DOHH2 (cell line): ENCODE measurements at regions not wholly inside any gene's neighbourhood (a gene's known extent, or its start where the extent isn't known, plus 50 kb on each side); places are given as distances from the start of the nearest gene placed in this dataset.

Experiments
- H3F3A ChIP-seq: fragments of 200-600 bp; sonication (generic), shearing (Covaris generic); 2 replicates; pipeline ENCODE4 v1.6.0; 2016; ENCODE audit warnings: antibody characterized with exemption, mild to moderate bottlenecking; ENCODE audit not compliant: control insufficient read depth, insufficient read depth
- H3K27ac ChIP-seq: fragments of 200-600 bp; sonication (generic); 2 replicates; pipeline ENCODE4 v1.5.1; 2014; ENCODE audit warnings: low read depth, mild to moderate bottlenecking, low read length, moderate library complexity
- H3K27me3 ChIP-seq: fragments of 200-600 bp; sonication (generic); 2 replicates; pipeline ENCODE4 v1.6.1; 2014; ENCODE audit warnings: mild to moderate bottlenecking, low read length, mixed read lengths; ENCODE audit not compliant: control insufficient read depth
- H3K36me3 ChIP-seq: fragments of 200-600 bp; sonication (generic); 2 replicates; pipeline ENCODE4 v1.6.1; 2014; ENCODE audit warnings: mild to moderate bottlenecking, low read length, moderate library complexity, mixed read lengths; ENCODE audit not compliant: control insufficient read depth
- H3K4me1 ChIP-seq: fragments of 200-600 bp; sonication (generic); 2 replicates; pipeline ENCODE4 v1.6.1; 2014; ENCODE audit warnings: mild to moderate bottlenecking, low read length, mixed read lengths; ENCODE audit not compliant: control insufficient read depth
- H3K4me2 ChIP-seq: fragments of 200-600 bp; sonication (generic); 2 replicates; pipeline ENCODE4 v1.6.0; 2014; ENCODE audit warnings: mild to moderate bottlenecking, low read length, moderate library complexity
- H3K4me3 ChIP-seq: fragments of 200-600 bp; sonication (generic); 2 replicates; pipeline ENCODE4 v1.5.1; 2014; ENCODE audit warnings: mild to moderate bottlenecking, low read length, mixed read lengths
- H3K79me2 ChIP-seq: fragments of 200-600 bp; sonication (generic); 2 replicates; pipeline ENCODE4 v1.6.1; 2014; ENCODE audit warnings: mild to moderate bottlenecking, low read length, mixed read lengths; ENCODE audit not compliant: control insufficient read depth
- H3K9me2 ChIP-seq: fragments of 200-600 bp; sonication (generic); replicated peaks from 2 replicates; pipeline ENCODE4 v1.6.1; 2014; ENCODE audit warnings: mild to moderate bottlenecking, low read length, mixed read lengths; ENCODE audit not compliant: control insufficient read depth
- H3K9me3 ChIP-seq: fragments of 200-600 bp; sonication (generic); 2 replicates; pipeline ENCODE4 v1.6.1; 2014; ENCODE audit warnings: antibody characterized with exemption, low read length, mixed read lengths; ENCODE audit not compliant: control insufficient read depth, insufficient read depth
- H4K20me1 ChIP-seq: fragments of 200-600 bp; sonication (generic); 2 replicates; pipeline ENCODE4 v1.6.0; 2014; ENCODE audit warnings: low read depth, mild to moderate bottlenecking, antibody characterized with exemption, low read length, moderate library complexity; ENCODE audit not compliant: control insufficient read depth, insufficient read depth
- CTCF ChIP-seq: fragments of 200-600 bp; sonication (generic); IDR thresholded peaks from one replicate; pipeline ENCODE4 v1.5.1; 2014; ENCODE audit warnings: antibody characterized with exemption, mild to moderate bottlenecking, low read depth, low read length; ENCODE audit not compliant: poor library complexity, severe bottlenecking
- EZH2phosphoT487 ChIP-seq: fragments of 200-600 bp; sonication (generic); IDR thresholded peaks from 2 replicates; pipeline ENCODE4 v1.6.1; 2017; ENCODE audit warnings: borderline replicate concordance, mild to moderate bottlenecking, antibody characterized with exemption, low read length, moderate library complexity, mixed read lengths

- Histone ChIP-seq H3K79me2 (no peaks in the 10 kb centered on the region), H3F3A (no peaks in the 10 kb centered on the region), H3K4me3 (no peak overlapping the region), H3K27me3 (no peaks in the 10 kb centered on the region), H4K20me1 (no peaks in the 10 kb centered on the region), H3K9me2 (no peaks in the 10 kb centered on the region), H3K4me2 (no peak overlapping the region), H3K9me3 (no peaks in the 10 kb centered on the region), H3K27ac (no peak overlapping the region), H3K36me3 (no peaks in the 10 kb centered on the region), H3K4me1 (no peaks in the 10 kb centered on the region)
- TF ChIP-seq EZH2phosphoT487 (no peak), CTCF (no peak)
These were observed 241.3 kb upstream of the ZC3H12C start for GRCh38 chr11:109851780-109852390.

- no peaks in the 10 kb centered on the region for H3K9me3 ChIP-seq
- no peaks in the 10 kb centered on the region for H3F3A ChIP-seq
- TF ChIP-seq CTCF (peak; percentile 61), EZH2phosphoT487 (no peak)
- no peaks in the 10 kb centered on the region for H3K36me3 ChIP-seq
- no peak overlapping the region for H3K27ac ChIP-seq
- H3K27me3 ChIP-seq = no peaks in the 10 kb centered on the region
- H4K20me1 ChIP-seq = no peaks in the 10 kb centered on the region
- no peaks in the 10 kb centered on the region for H3K4me1 ChIP-seq
- no peak overlapping the region for H3K4me3 ChIP-seq
- H3K79me2 ChIP-seq = no peaks in the 10 kb centered on the region
- no peaks in the 10 kb centered on the region for H3K9me2 ChIP-seq
- no peak overlapping the region for H3K4me2 ChIP-seq
These were observed 239.9 kb upstream of the ZC3H12C start for GRCh38 chr11:109853156-109853776.

GRCh38 chr11:109854731-109855130 is 238.5 kb upstream of the ZC3H12C start:
- H3K36me3 ChIP-seq = no peaks in the 10 kb centered on the region
- no peak overlapping the region for H3K27ac ChIP-seq
- H4K20me1 ChIP-seq = no peaks in the 10 kb centered on the region
- H3K4me1 ChIP-seq = no peaks in the 10 kb centered on the region
- H3K4me2 ChIP-seq = no peak overlapping the region
- H3K9me2 ChIP-seq = no peaks in the 10 kb centered on the region
- H3K9me3 ChIP-seq = no peaks in the 10 kb centered on the region
- no peaks in the 10 kb centered on the region for H3K27me3 ChIP-seq
- H3K79me2 ChIP-seq = no peaks in the 10 kb centered on the region
- TF ChIP-seq EZH2phosphoT487 = no peak
- no peak for TF ChIP-seq CTCF
- H3K4me3 ChIP-seq = no peak overlapping the region
- no peaks in the 10 kb centered on the region for H3F3A ChIP-seq
